ENCODE measurements at regions not wholly inside any gene's neighbourhood (a gene's known extent, or its start where the extent isn't known, plus 50 kb on each side); places are given as distances from the start of the nearest gene placed in this dataset.

- Histone ChIP-seq H3K18ac (ENCODE audit: low read depth, low read length) (no peak overlapping the region), H3K79me1 (ENCODE audit: low read depth in 1 of 2, low read length in 2 of 2) (no peaks in the 10 kb centered on the region), H3K4me3 (ENCODE audit: insufficient read depth, low read depth, low read length) (no peak overlapping the region), H3K27ac (ENCODE audit: insufficient read depth, low read length) (no peak overlapping the region), H3K4me1 (ENCODE audit: control insufficient read depth, insufficient read depth, low read length) (no peaks in the 10 kb centered on the region), H2AK5ac (ENCODE audit: low read depth, low read length) (no peak overlapping the region), H3K9me1 (ENCODE audit: insufficient read depth, low read length) (no peaks in the 10 kb centered on the region), H2AK9ac (replicated peaks; ENCODE audit: low read depth, low read length, poor library complexity) (no peak overlapping the region), H3K36me3 (ENCODE audit: control insufficient read depth, insufficient read depth, low read length) (no peaks in the 10 kb centered on the region), H4K8ac (ENCODE audit: low read depth in 2 of 2, low read length in 2 of 2) (no peak overlapping the region), H4K5ac (ENCODE audit: low read depth, low read length) (no peak overlapping the region), H3K56ac (ENCODE audit: extremely low read depth, insufficient read depth, low read length) (no peak overlapping the region), H3K27me3 (ENCODE audit: control insufficient read depth, insufficient read depth, low read length) (peaks cover 3% of the 10 kb centered on the region; the same call in 1 of the 2 replicates), H3K4ac (ENCODE audit: low read depth, low read length) (no peak overlapping the region), H4K91ac (ENCODE audit: insufficient read depth, low read depth, low read length) (no peak overlapping the region), H2AFZ (replicated peaks; ENCODE audit: low read length, poor library complexity) (no peak overlapping the region), H2BK5ac (ENCODE audit: low read depth, low read length, poor library complexity, severe bottlenecking) (no peak overlapping the region), H2BK120ac (ENCODE audit: low read depth, low read length) (no peak overlapping the region), H3K14ac (replicated peaks; ENCODE audit: low read depth, low read length) (no peak overlapping the region), H3K9ac (ENCODE audit: low read depth, low read length) (no peak overlapping the region), H3K9me3 (ENCODE audit: control insufficient read depth, insufficient read depth, low read length) (no peaks in the 10 kb centered on the region; the same call in 1 of the 2 replicates), H4K20me1 (ENCODE audit: insufficient read depth, low read length) (no peaks in the 10 kb centered on the region), H3K23ac (ENCODE audit: low read depth, low read length) (no peak overlapping the region), H3K4me2 (ENCODE audit: low read depth, low read length) (no peak overlapping the region), H2BK20ac (ENCODE audit: low read depth, low read length) (no peak overlapping the region), H2BK15ac (ENCODE audit: low read depth, low read length) (no peak overlapping the region)
- TF ChIP-seq CTCF (conservative IDR thresholded peaks at IDR 0.05; ENCODE audit: low read depth, low read length) (no peak), CHD1 (IDR thresholded peaks at IDR 0.05; ENCODE audit: low read depth, low read length) (no peak), SMC3 (IDR thresholded peaks at IDR 0.05; ENCODE audit: low read depth, low read length) (no peak), USF2 (IDR thresholded peaks at IDR 0.05; ENCODE audit: low read depth, low read length) (peak; percentile 91), RFX5 (IDR thresholded peaks at IDR 0.05; ENCODE audit: low read depth, low read length) (no peak)
- CTCF ChIA-PET: interaction anchor here (0.6 kb wide), 1 partner anchor 64 kb away, joined by 3 read pairs; no protein-coding TSS in a partner anchor
- POLR2A ChIA-PET (ENCODE audit: unreplicated experiment): no interaction called here
- dilution Hi-C loops (cut with HindIII; ENCODE audit: low sequenced_read_pairs, unreplicated experiment): no loop called here
- DNase-seq: no peak
- in situ Hi-C loops (cut with MboI; ENCODE audit: low sequenced_read_pairs): no loop called here
- WGBS, 2 experiments (ENCODE audit: extremely low coverage in 2 of 2, insufficient read length in 1 of 2): no CpG with 5 or more reads among the region's 4 CpGs
- intact Hi-C loops (cut with micrococcal nuclease): no loop called here
- ATAC-seq (ENCODE audit: low read depth): no peak
- no TSS peak for BruUV-seq (replicated peaks)
These were observed 310.3 kb downstream of the CDH26 start for GRCh38 chr20:60268491-60268890.
